ENCODE measurements at regions not wholly inside any gene's neighbourhood (a gene's known extent, or its start where the extent isn't known, plus 50 kb on each side); places are given as distances from the start of the nearest gene placed in this dataset.

GRCh38 chr1:221419513-221420095, 322.3 kb downstream of the DUSP10 start:
- no peak for TF ChIP-seq ZFX (IDR thresholded peaks at IDR 0.05; ENCODE audit: borderline replicate concordance)
- no peak for TF ChIP-seq CTCF (IDR thresholded peaks at IDR 0.05)
